Retinal pigment epithelial cell (primary cell): ENCODE measurements at regions not wholly inside any gene's neighbourhood (a gene's known extent, or its start where the extent isn't known, plus 50 kb on each side); places are given as distances from the start of the nearest gene placed in this dataset.
"Not testable (repeated sequence)": the region's sequence is repeated elsewhere in the genome, so short reads cannot be mapped to it uniquely, and the experiment has no call there.

ENCODE experiments used
- DNase-seq: peaks from one replicate; pipeline ENCODE4 v3.0.0-alpha.2; 2010; ENCODE audit warnings: low read depth
- H3K4me3 ChIP-seq: 2 replicates; pipeline ENCODE4 v1.5.1; 2011; ENCODE audit warnings: mild to moderate bottlenecking, low read length, control low read depth, moderate library complexity
- CTCF ChIP-seq: conservative IDR thresholded peaks from 2 replicates; pipeline ENCODE4 v1.5.1; 2011; ENCODE audit warnings: low read depth, low read length, control low read depth, inconsistent platforms

- no peak for DNase-seq
These were observed 180.8 kb downstream of the PRKX start for GRCh38 chrX:3532581-3533085.

GRCh38 chrX:3531435-3531834 lies 182.0 kb downstream of the PRKX start:
- not testable (repeated sequence) for DNase-seq, H3K4me3 ChIP-seq

More at GRCh38 chrX:3532581-3533085, 180.8 kb downstream of the PRKX start:
- no peak for TF ChIP-seq CTCF
- no peak overlapping the region for H3K4me3 ChIP-seq

- no peak for DNase-seq
- no peak for TF ChIP-seq CTCF
- H3K4me3 ChIP-seq, result no peak overlapping the region
These were observed 183.1 kb upstream of the MXRA5 start for GRCh38 chrX:3529466-3530010.

- DNase-seq, result no peak
- H3K4me3 ChIP-seq, result no peak overlapping the region
- no peak for TF ChIP-seq CTCF
These were observed 181.4 kb upstream of the MXRA5 start for GRCh38 chrX:3527811-3528210.

- no peak for DNase-seq
- H3K4me3 ChIP-seq, result no peak overlapping the region
- TF ChIP-seq CTCF, result no peak
These were observed 180.7 kb upstream of the MXRA5 start for GRCh38 chrX:3527166-3527565.

- no peak for DNase-seq
- TF ChIP-seq CTCF, result no peak
These were observed 180.3 kb upstream of the MXRA5 start for GRCh38 chrX:3526731-3527130.

GRCh38 chrX:3526071-3526470 lies 179.6 kb upstream of the MXRA5 start:
- DNase-seq, result no peak
- no peak overlapping the region for H3K4me3 ChIP-seq
- no peak for TF ChIP-seq CTCF

More at GRCh38 chrX:3526731-3527130, 180.3 kb upstream of the MXRA5 start:
- no peak overlapping the region for H3K4me3 ChIP-seq
